H1 (cell line): ENCODE measurements at regions not wholly inside any gene's neighbourhood (a gene's known extent, or its start where the extent isn't known, plus 50 kb on each side); places are given as distances from the start of the nearest gene placed in this dataset.

ENCODE experiments used
- ASH2L ChIP-seq: fragments of 200-600, 300-600 bp; sonication (generic); IDR thresholded peaks from one replicate; pipeline ENCODE4 v1.7.1; 2017; ENCODE audit warnings: low read length
- HDAC6 ChIP-seq: IDR thresholded peaks from one replicate; pipeline ENCODE4 v1.7.1; 2012; ENCODE audit warnings: low read depth, mild to moderate bottlenecking, inconsistent platforms, low read length, moderate library complexity
- KDM1A ChIP-seq: fragments of 200-600, 300-600 bp; sonication (generic); IDR thresholded peaks from 2 replicates; pipeline ENCODE4 v1.7.1; 2016; ENCODE audit warnings: mild to moderate bottlenecking, low read length, borderline replicate concordance
- RBBP5 ChIP-seq: IDR thresholded peaks from 2 replicates; pipeline ENCODE4 v1.7.1; 2012; ENCODE audit warnings: low read depth, mild to moderate bottlenecking, inconsistent platforms, low read length, moderate library complexity, borderline replicate concordance
- RXRA ChIP-seq: IDR thresholded peaks from 2 replicates; pipeline ENCODE4 v1.6.1; 2011; ENCODE audit warnings: low read depth, mild to moderate bottlenecking, low read length, moderate library complexity; ENCODE audit not compliant: insufficient read depth
- SUZ12 ChIP-seq: fragments of 200-600 bp; sonication (generic); IDR thresholded peaks from 2 replicates; pipeline ENCODE4 v1.6.1; 2012; ENCODE audit warnings: mild to moderate bottlenecking, inconsistent platforms, low read length, moderate library complexity, mixed read lengths
- YY1 ChIP-seq: IDR thresholded peaks from 2 replicates; pipeline ENCODE4 v1.6.1; 2011; ENCODE audit warnings: low read depth, mild to moderate bottlenecking, low read length
- TF ChIP-seq, protein P1 (sequence below): fragments of 300-600 bp; sonication (generic); IDR thresholded peaks from 2 replicates; pipeline ENCODE4 v1.7.1; 2012; ENCODE audit warnings: low read length, moderate library complexity, mild to moderate bottlenecking, inconsistent platforms; ENCODE audit not compliant: insufficient replicate concordance

DNA sequence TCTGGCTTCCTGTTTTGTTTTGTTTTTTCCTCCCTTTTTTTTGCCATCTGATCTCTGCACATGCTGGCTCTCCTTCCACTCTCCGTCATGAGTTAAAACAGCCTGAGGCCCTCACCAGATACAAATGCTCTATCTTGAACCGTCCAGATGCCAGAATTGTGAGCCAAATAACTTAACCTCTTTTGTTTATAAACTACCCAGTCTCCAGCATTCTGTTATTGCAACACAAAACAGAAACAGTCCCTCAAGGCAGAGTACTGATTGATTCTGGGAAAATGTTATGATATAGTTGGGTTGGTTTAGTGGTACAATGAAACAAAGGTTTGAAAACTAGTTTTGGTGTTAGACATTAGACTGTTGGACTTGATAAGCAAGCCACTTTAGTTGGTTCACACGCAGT is 1390.0 kb upstream of the RAG2 start (continued):
- TF ChIP-seq, protein P1, sequence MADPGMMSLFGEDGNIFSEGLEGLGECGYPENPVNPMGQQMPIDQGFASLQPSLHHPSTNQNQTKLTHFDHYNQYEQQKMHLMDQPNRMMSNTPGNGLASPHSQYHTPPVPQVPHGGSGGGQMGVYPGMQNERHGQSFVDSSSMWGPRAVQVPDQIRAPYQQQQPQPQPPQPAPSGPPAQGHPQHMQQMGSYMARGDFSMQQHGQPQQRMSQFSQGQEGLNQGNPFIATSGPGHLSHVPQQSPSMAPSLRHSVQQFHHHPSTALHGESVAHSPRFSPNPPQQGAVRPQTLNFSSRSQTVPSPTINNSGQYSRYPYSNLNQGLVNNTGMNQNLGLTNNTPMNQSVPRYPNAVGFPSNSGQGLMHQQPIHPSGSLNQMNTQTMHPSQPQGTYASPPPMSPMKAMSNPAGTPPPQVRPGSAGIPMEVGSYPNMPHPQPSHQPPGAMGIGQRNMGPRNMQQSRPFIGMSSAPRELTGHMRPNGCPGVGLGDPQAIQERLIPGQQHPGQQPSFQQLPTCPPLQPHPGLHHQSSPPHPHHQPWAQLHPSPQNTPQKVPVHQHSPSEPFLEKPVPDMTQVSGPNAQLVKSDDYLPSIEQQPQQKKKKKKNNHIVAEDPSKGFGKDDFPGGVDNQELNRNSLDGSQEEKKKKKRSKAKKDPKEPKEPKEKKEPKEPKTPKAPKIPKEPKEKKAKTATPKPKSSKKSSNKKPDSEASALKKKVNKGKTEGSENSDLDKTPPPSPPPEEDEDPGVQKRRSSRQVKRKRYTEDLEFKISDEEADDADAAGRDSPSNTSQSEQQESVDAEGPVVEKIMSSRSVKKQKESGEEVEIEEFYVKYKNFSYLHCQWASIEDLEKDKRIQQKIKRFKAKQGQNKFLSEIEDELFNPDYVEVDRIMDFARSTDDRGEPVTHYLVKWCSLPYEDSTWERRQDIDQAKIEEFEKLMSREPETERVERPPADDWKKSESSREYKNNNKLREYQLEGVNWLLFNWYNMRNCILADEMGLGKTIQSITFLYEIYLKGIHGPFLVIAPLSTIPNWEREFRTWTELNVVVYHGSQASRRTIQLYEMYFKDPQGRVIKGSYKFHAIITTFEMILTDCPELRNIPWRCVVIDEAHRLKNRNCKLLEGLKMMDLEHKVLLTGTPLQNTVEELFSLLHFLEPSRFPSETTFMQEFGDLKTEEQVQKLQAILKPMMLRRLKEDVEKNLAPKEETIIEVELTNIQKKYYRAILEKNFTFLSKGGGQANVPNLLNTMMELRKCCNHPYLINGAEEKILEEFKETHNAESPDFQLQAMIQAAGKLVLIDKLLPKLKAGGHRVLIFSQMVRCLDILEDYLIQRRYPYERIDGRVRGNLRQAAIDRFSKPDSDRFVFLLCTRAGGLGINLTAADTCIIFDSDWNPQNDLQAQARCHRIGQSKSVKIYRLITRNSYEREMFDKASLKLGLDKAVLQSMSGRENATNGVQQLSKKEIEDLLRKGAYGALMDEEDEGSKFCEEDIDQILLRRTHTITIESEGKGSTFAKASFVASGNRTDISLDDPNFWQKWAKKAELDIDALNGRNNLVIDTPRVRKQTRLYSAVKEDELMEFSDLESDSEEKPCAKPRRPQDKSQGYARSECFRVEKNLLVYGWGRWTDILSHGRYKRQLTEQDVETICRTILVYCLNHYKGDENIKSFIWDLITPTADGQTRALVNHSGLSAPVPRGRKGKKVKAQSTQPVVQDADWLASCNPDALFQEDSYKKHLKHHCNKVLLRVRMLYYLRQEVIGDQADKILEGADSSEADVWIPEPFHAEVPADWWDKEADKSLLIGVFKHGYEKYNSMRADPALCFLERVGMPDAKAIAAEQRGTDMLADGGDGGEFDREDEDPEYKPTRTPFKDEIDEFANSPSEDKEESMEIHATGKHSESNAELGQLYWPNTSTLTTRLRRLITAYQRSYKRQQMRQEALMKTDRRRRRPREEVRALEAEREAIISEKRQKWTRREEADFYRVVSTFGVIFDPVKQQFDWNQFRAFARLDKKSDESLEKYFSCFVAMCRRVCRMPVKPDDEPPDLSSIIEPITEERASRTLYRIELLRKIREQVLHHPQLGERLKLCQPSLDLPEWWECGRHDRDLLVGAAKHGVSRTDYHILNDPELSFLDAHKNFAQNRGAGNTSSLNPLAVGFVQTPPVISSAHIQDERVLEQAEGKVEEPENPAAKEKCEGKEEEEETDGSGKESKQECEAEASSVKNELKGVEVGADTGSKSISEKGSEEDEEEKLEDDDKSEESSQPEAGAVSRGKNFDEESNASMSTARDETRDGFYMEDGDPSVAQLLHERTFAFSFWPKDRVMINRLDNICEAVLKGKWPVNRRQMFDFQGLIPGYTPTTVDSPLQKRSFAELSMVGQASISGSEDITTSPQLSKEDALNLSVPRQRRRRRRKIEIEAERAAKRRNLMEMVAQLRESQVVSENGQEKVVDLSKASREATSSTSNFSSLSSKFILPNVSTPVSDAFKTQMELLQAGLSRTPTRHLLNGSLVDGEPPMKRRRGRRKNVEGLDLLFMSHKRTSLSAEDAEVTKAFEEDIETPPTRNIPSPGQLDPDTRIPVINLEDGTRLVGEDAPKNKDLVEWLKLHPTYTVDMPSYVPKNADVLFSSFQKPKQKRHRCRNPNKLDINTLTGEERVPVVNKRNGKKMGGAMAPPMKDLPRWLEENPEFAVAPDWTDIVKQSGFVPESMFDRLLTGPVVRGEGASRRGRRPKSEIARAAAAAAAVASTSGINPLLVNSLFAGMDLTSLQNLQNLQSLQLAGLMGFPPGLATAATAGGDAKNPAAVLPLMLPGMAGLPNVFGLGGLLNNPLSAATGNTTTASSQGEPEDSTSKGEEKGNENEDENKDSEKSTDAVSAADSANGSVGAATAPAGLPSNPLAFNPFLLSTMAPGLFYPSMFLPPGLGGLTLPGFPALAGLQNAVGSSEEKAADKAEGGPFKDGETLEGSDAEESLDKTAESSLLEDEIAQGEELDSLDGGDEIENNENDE = no peak
- TF ChIP-seq SUZ12 = no peak
- TF ChIP-seq ASH2L = no peak
- TF ChIP-seq YY1 = no peak
- TF ChIP-seq HDAC6 = no peak
- TF ChIP-seq KDM1A = no peak
- TF ChIP-seq RBBP5 = no peak
- TF ChIP-seq RXRA = no peak
